Colonic mucosa (tissue), 4 donors: ENCODE measurements at regions not wholly inside any gene's neighbourhood (a gene's known extent, or its start where the extent isn't known, plus 50 kb on each side); places are given as distances from the start of the nearest gene placed in this dataset.

ENCODE experiments used
- DNase-seq: peaks from one replicate; pipeline ENCODE4 v3.0.0-alpha.2; 2020
- H3K27ac ChIP-seq: fragments of 200-600 bp; one replicate; pipeline ENCODE4 v1.8.0; 2021
- H3K27me3 ChIP-seq: fragments of 200-600 bp; one replicate; pipeline ENCODE4 v1.8.0; 2021
- H3K36me3 ChIP-seq: fragments of 200-600 bp; one replicate; pipeline ENCODE4 v1.8.0; 2021
- H3K4me1 ChIP-seq: fragments of 200-600 bp; one replicate; pipeline ENCODE4 v1.8.0; 2021; ENCODE audit warnings: mild to moderate bottlenecking
- H3K4me3 ChIP-seq: fragments of 200-600 bp; one replicate; pipeline ENCODE4 v1.8.0; 2021
- H3K9ac ChIP-seq, 2 donors: one replicate each; pipeline ENCODE4 v1.7.0; 2013; ENCODE audit warnings: control low read depth in 2 of 2, low read depth in 2 of 2, low read length in 2 of 2
- H3K9me3 ChIP-seq: fragments of 200-600 bp; one replicate; pipeline ENCODE4 v1.8.0; 2021
- intact Hi-C: fragments of 100-400 bp; cut with DNase I; formaldehyde crosslinking; loops from one replicate; pipeline ENCODE4 v1.14.1; 2022
- TF ChIP-seq, protein P1 (sequence below): fragments of 200-600 bp; IDR thresholded peaks from one replicate; pipeline ENCODE4 v1.8.0; 2022; ENCODE audit warnings: antibody characterized with exemption, mild to moderate bottlenecking
- donor health status: healthy.
- donor health status: DM: no; HTN: no; CAD: no.
- donor health status: DM: no; HTN: no; CAD: no.

GRCh38 chr2:136424112-136424511 is 306.2 kb upstream of the CXCR4 start:
- Histone ChIP-seq H3K27me3 (no peaks in the 10 kb centered on the region), H3K27ac (no peak overlapping the region), H3K9me3 (no peaks in the 10 kb centered on the region), H3K4me3 (no peak overlapping the region), H3K4me1 (no peaks in the 10 kb centered on the region), H3K36me3 (no peaks in the 10 kb centered on the region), H3K9ac (no peak overlapping the region)
- intact Hi-C loops = no loop called here
- TF ChIP-seq, protein P1, sequence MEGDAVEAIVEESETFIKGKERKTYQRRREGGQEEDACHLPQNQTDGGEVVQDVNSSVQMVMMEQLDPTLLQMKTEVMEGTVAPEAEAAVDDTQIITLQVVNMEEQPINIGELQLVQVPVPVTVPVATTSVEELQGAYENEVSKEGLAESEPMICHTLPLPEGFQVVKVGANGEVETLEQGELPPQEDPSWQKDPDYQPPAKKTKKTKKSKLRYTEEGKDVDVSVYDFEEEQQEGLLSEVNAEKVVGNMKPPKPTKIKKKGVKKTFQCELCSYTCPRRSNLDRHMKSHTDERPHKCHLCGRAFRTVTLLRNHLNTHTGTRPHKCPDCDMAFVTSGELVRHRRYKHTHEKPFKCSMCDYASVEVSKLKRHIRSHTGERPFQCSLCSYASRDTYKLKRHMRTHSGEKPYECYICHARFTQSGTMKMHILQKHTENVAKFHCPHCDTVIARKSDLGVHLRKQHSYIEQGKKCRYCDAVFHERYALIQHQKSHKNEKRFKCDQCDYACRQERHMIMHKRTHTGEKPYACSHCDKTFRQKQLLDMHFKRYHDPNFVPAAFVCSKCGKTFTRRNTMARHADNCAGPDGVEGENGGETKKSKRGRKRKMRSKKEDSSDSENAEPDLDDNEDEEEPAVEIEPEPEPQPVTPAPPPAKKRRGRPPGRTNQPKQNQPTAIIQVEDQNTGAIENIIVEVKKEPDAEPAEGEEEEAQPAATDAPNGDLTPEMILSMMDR = no peak
- DNase-seq = no peak

GRCh38 chr2:136423516-136423996 is 305.6 kb upstream of the CXCR4 start:
- no peak overlapping the region for H3K27ac ChIP-seq
- intact Hi-C loops = loop anchor here (2.0 kb wide), 1 partner anchor 1417 kb away; no protein-coding TSS in a partner anchor
- peak; percentile 61 for DNase-seq
- H3K27me3 ChIP-seq = no peaks in the 10 kb centered on the region
- no peaks in the 10 kb centered on the region for H3K36me3 ChIP-seq
- TF ChIP-seq, protein P1 = peak; percentile 85
- H3K9me3 ChIP-seq = no peaks in the 10 kb centered on the region
- H3K4me1 ChIP-seq = no peaks in the 10 kb centered on the region
- H3K4me3 ChIP-seq = peak overlapping the region; percentile 35
- peak overlapping the region in 1 of 2 donors; percentile 29 for H3K9ac ChIP-seq

DNA sequence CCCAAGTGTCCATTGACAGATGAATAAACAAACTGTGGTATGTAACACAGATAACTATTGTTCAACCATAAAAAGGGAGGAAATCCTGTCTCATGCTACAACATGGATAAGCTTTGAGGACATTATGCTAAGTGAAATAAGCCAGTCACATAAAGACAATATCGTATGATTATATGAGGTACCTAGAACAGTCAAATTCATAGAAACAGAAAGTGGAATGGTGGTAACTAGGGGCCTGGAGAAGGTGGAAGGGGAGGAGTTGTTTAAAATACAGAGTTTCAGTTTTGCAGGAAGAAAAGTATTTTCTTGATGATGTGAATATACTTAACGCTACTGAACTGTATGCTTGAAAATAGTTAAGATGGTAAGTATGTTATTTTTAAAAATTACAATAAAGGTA is 304.6 kb upstream of the CXCR4 start:
- DNase-seq = no peak
- Histone ChIP-seq H3K27me3 (no peaks in the 10 kb centered on the region), H3K4me3 (no peak overlapping the region), H3K27ac (no peak overlapping the region), H3K9me3 (no peaks in the 10 kb centered on the region), H3K36me3 (no peaks in the 10 kb centered on the region), H3K4me1 (no peaks in the 10 kb centered on the region), H3K9ac (no peak overlapping the region)
- TF ChIP-seq, protein P1 = no peak
- intact Hi-C loops = loop anchor here (2.0 kb wide), 1 partner anchor 1418 kb away; no protein-coding TSS in a partner anchor

DNA sequence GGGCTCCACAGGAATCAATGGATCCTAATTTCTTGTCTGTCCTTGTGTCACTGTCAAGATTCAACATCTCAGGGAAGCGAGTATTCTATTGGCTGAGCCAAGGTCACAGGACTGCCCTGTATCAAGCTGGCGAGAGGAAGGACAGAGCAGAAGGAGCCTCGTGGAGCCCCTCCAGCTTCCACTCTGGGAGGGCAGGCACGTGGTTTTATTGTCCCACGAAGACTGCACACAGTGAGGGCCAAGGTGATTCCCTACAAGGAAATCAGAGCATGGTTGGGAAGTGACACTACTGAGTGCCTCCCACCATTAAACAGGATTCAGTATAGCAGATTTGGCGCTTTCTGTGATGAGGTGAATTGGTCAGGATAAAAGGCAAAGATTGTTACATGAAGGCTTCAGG is 302.4 kb upstream of the CXCR4 start:
- H3K4me3 ChIP-seq = no peak overlapping the region
- no peak for DNase-seq
- intact Hi-C loops = no loop called here
- TF ChIP-seq, protein P1 = no peak
- no peak overlapping the region for H3K9ac ChIP-seq
- H3K9me3 ChIP-seq = no peaks in the 10 kb centered on the region
- no peaks in the 10 kb centered on the region for H3K27me3 ChIP-seq
- no peaks in the 10 kb centered on the region for H3K36me3 ChIP-seq
- H3K4me1 ChIP-seq = no peaks in the 10 kb centered on the region
- H3K27ac ChIP-seq = no peak overlapping the region

GRCh38 chr2:136411946-136412345 is 294.0 kb upstream of the CXCR4 start:
- Histone ChIP-seq H3K27me3 (no peaks in the 10 kb centered on the region), H3K4me3 (no peak overlapping the region), H3K9me3 (no peaks in the 10 kb centered on the region), H3K4me1 (no peaks in the 10 kb centered on the region), H3K36me3 (no peaks in the 10 kb centered on the region), H3K9ac (no peak overlapping the region), H3K27ac (no peak overlapping the region)
- intact Hi-C loops = no loop called here
- DNase-seq = no peak
- TF ChIP-seq, protein P1 = no peak

- H3K4me3 ChIP-seq = no peak overlapping the region
- intact Hi-C loops = no loop called here
- TF ChIP-seq, protein P1 = no peak
These were observed 292.7 kb upstream of the CXCR4 start for GRCh38 chr2:136410673-136411072.

More at GRCh38 chr2:136410673-136411072, 292.7 kb upstream of the CXCR4 start:
- Histone ChIP-seq H3K27ac (no peak overlapping the region), H3K27me3 (no peaks in the 10 kb centered on the region), H3K36me3 (no peaks in the 10 kb centered on the region), H3K4me1 (no peaks in the 10 kb centered on the region), H3K9me3 (no peaks in the 10 kb centered on the region), H3K9ac (no peak overlapping the region)
- no peak for DNase-seq
